HG03469 (cell line): ENCODE measurements at regions not wholly inside any gene's neighbourhood (a gene's known extent, or its start where the extent isn't known, plus 50 kb on each side); places are given as distances from the start of the nearest gene placed in this dataset.

Experiments used
- ATAC-seq: cut with Tn5 transposase; IDR thresholded peaks from one replicate; pipeline ENCODE4 v1.9.1; 2021; ENCODE audit warnings: mild to moderate bottlenecking, moderate library complexity, moderate number of reproducible peaks; ENCODE audit not compliant: unreplicated experiment

DNA sequence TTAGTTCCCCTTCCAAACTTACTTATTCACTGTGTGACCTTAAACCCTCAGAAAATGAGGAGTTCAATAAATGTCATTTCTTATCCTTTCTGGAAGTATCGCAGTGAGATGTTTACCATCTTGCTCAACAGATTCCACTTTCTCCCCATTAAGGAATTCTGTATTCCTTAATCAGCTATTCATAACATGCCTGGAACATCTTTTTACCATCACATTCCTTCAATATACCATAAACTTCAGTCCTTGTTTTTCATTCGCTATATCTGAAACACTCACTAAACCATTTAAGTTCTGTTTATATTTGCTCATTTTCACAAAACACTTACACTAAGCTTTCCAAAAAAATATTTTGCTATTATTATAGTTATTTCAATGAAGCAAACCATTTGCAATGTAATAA is 1158.6 kb downstream of the CDH12 start:
- ATAC-seq = no peak

DNA sequence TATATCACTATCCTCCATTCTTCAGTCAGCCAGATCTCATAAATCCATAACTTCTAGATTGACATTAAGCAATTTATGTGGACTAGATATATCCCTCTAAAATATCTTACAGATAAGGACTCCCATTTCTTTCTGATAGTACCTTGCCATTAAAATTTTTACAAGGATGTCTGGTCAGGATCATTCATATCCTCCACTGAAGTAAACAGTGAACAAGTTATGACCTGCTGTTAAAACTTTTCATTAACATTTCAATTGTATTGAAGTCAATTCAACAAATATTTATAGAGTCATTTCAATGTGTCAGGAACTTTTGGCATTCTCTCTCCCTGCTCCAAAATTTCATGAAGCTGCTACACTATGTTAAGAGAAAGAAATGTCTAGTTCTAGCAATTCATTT is 1159.6 kb downstream of the CDH12 start:
- ATAC-seq = no peak

GRCh38 chr5:21689587-21689986 is 1163.6 kb downstream of the CDH12 start:
- ATAC-seq = no peak

GRCh38 chr5:21688655-21689054 is 1164.5 kb downstream of the CDH12 start:
- no peak for ATAC-seq

DNA sequence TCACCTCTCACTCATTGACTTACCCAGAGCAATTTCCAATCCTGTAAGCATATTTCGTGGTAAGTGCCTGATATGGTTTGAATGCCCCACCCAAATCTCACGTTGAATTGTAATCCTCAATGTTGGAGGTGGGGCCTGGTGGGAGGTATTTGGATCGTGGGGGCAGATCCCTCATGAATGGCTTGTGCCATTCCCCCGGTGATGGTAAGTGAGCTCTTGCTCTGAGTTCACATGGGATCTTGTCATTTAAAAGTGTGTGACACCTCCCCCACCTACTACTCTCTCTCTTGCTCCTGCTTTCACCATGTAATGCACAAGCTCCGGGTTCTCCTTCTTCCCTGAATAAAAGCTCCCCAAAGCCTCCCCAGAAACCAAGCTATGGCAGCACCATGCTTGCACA is 1165.5 kb downstream of the CDH12 start:
- no peak for ATAC-seq

DNA sequence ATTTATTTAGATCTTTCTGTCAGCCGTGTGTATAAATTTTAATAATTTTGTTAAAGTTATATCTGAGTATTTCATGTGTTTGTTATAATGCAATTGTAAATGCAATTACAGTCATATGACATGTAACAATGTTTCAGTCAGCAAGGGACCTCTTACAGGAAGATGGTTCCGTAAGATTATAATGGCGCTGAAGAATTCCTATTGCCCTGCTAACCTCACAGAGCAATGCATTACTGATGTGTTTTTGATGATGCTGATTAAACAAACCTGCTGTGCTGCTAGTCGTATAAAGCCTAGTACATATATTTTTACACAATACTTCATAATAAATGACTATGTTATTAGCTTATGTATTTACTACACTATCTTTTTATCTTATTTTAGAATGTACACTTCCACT is 1166.4 kb downstream of the CDH12 start:
- no peak for ATAC-seq

- no peak for ATAC-seq
These were observed 1167.6 kb downstream of the CDH12 start for GRCh38 chr5:21685522-21685921.

- ATAC-seq = no peak
These were observed 1168.2 kb downstream of the CDH12 start for GRCh38 chr5:21684992-21685391.

DNA sequence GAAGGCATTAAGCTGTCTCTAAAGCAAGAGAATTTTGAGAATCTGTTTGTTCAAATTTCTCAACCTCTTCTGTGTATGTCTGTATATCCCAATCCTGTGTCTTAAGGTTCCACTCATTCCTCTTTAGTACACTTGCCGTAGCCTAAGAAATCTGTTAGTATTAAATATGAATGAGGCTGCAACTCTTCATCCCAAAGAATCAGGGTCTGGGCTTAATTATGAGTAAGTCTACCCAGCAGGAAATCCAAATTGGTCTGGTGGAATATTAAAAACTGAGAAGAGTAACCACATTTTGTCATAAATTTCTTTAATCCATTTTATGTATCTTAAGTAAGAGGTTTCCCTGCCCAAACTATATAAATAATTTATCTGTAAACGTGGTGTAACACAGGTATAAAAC is 1171.2 kb downstream of the CDH12 start:
- no peak for ATAC-seq

GRCh38 chr5:21680641-21681040 is 1172.5 kb downstream of the CDH12 start:
- no peak for ATAC-seq

GRCh38 chr5:21680196-21680595 is 1172.9 kb downstream of the CDH12 start:
- no peak for ATAC-seq

DNA sequence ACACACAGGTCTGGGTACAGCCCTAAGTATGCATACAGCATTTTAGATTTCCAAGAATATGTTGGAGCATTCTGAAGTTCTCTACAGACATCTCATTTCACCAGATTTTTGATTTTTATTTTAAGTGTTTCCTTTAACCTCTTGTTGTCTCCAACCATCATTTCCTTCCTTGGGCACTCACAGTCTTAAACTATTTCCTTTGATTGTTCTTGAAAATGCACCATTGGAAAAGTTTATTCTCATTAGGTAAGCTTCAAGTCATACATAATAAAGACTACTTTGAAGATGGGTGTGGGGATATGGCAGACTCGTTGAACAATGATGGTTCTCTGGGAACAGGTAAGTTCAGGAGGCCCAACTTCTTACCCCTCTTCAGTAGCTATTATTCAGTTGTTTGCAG is 1174.6 kb downstream of the CDH12 start:
- ATAC-seq = no peak

GRCh38 chr5:21672911-21673310 is 1180.2 kb downstream of the CDH12 start:
- no peak for ATAC-seq

DNA sequence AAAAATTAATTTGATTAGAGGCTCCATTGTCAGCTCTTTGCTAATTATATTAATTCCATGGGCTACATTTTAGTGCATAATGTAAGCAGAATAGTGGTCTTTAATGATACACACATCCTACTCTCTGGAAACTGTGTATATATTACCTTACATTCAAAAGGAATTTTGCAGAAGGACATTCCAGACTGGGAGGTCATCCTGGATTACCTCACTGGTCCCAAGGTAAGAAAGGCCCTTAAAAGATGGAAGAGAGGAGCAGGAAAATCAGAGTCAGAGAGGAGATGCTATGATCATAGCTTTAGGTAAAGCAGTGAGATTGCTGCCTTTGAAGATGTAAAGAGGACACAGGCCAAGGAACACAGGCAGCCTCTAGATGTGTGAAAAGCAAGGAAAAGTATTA is 1180.8 kb downstream of the CDH12 start:
- ATAC-seq = no peak

DNA sequence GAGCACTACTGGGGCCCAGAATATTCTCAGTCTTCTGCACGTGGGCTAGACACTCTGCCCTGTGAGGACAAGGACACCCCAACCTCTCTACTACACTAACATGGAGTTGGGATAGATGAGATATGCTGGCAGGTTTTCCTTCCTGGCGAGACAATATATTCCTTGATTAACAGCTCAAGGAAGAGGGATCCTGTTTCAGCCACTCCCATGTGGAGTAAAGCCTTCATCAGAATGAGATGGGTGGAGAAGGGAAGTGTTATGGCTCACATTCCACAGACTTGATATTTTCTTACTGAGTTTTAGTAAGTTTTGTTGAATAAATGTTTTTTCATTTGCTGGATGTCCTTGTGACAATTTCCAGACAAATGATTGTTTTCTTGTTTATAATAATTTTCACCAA is 1187.6 kb downstream of the CDH12 start:
- no peak for ATAC-seq

DNA sequence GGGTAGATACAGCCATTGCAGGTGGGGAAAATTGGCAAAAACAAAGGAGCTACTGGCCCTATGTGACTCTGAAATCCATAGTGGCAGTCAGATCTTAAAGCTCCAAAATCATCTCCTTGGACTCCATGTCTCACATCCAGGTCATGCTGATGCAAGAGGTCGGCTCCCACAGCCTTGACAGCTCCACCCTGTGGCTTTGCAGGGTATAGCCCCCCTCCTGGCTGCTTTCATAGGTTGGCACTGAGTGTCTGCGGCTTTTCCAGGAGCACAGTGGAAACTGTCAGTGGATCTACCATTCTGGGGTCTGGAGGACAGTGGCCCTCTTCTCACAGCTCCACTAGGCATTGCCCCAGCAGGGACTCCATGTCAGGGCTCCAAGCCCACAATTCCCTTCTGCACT is 1190.1 kb downstream of the CDH12 start:
- ATAC-seq = no peak

DNA sequence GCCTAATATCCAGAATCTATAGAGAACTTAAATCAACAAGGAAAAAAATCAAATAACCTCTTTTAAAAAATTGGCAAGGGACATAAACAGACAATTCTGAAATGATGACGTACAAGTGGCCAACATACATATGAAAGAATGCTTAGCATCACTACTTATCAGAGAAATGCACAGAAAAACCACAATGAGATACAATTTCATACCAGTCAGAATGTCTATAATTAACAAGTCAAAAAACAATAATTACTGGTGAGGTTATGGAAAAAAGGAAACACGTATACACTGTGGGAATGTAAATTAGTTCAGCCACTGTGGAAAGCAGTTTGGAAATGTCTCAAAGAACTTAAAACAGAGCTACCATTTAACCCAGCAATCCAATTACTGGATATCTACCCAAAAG is 1192.0 kb downstream of the CDH12 start:
- ATAC-seq = no peak

- no peak for ATAC-seq
These were observed 1198.6 kb downstream of the CDH12 start for GRCh38 chr5:21654556-21654955.

- ATAC-seq = no peak
These were observed 1203.2 kb downstream of the CDH12 start for GRCh38 chr5:21649969-21650368.

GRCh38 chr5:21646469-21646868 is 1206.7 kb downstream of the CDH12 start:
- ATAC-seq = no peak

GRCh38 chr5:21644032-21644431 is 1209.1 kb downstream of the CDH12 start:
- ATAC-seq = no peak

DNA sequence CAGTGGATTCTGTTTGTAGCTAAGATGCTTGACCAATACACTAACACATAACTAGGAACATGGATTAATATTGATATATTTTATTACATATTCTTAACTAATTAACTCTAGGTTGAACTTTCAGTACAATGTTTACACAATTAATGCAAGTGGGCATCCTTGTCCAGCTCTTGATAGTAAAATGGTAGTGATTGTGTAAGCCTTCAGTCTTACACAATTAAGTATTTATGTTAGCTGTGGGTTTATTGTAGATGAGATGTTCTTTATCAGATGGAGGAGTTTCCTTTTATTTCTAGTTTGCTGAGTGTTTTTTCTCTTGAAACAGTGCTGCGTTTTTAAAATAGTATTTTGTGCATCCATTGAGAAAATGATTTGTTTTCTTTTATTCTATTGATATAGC is 1210.8 kb downstream of the CDH12 start:
- ATAC-seq = no peak

- no peak for ATAC-seq
These were observed 1229.3 kb downstream of the CDH12 start for GRCh38 chr5:21623831-21624230.

GRCh38 chr5:21615195-21615765 is 1237.9 kb downstream of the CDH12 start:
- no peak for ATAC-seq
